COLO829 (cell line): ENCODE measurements at regions not wholly inside any gene's neighbourhood (a gene's known extent, or its start where the extent isn't known, plus 50 kb on each side); places are given as distances from the start of the nearest gene placed in this dataset.

ENCODE experiments used
- DNase-seq: peaks from one replicate; pipeline ENCODE4 v3.0.0; 2012; ENCODE audit warnings: low spot score

DNA sequence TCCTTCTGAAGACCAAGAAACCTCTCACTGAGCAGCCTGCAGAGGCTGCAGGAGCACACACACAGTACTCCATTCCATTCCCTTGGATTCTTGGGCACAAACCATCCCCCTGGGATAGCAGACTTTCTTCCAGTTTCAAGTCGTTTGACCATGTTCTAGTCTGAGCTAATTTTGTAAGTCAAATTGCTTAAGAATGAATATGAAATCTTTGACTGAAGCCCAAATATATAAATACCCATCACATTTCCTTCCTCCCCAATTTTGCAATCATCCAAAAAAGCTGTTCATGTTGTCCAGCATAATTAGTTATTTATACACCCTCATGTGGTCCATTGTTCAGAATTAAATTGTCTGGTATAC, 231.2 kb upstream of the TPRG1 start:
- no peak for DNase-seq

DNA sequence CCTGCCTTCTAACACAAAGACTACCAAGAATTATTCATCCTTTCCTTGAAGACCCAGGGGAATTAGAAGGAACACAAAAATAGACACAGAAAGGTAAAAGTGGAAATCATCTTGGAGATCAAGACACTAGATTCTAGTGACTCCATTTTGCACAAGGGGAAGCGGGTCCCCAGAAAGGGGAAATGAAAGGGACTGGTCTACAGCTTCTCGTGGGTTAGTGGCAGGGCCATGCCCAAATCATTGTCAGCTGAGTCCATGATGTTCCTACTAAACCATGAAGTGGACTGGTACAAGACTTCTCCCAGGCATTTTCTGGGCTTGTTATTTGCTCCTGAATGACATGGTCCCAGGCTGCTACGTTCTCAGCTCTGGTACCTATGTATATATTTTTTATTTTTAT, 230.7 kb upstream of the TPRG1 start:
- no peak for DNase-seq

DNA sequence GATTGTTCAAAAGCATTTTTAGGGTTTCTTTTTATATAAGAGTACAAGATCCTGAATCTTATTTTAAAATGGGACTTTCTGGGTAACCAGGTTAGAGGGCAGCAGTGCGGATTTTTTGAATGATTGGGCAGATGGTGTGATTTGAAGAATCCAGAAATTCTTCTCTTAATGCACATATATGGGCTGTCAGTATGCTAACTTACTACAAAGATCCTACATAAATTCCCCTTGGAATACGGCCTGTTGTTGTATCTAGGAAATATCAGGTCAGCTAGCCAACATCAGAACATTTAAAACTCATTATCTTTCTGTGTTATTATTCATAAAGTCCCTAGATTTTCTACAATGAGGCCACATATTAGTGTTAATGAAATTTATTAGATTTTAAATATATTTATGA, 229.6 kb upstream of the TPRG1 start:
- no peak for DNase-seq

DNA sequence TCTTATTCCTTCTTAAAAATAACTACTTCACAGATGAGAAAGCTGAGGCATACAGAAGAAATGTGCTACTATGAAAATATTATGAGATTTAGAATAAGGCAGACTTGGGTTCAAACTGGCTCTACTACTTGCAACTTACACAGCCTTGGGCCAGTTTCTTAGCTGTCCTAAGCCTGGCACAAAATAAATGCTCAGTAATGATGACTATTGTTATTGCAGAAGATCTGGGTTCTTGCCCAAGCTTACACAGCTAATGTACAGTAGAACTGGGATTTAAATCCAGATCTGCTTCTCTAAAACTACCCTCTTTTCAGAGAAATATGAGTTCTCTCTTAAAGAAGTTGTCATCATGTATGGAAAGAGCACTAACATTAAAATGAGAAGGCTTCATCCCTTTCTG, 228.2 kb upstream of the TPRG1 start:
- no peak for DNase-seq

DNA sequence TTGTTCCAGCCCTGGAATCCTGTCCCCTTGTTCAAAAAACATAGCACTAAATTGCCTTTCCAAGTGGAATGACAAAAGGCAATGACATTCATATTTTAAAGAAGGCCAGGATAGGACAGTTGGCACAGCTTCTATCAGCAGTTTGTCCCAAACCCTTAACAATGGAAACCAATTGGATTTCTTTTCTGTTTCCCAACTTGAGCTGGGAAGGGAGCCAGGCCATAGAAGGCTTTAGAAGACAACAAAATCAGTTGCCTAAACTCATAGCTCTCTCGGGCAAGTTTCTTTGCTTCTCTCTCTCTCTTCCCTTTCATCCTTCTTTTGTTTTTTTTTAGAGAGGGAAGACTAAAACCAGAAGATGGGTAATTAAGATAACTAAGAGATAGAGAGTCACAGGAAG, 227.7 kb upstream of the TPRG1 start:
- no peak for DNase-seq

DNA sequence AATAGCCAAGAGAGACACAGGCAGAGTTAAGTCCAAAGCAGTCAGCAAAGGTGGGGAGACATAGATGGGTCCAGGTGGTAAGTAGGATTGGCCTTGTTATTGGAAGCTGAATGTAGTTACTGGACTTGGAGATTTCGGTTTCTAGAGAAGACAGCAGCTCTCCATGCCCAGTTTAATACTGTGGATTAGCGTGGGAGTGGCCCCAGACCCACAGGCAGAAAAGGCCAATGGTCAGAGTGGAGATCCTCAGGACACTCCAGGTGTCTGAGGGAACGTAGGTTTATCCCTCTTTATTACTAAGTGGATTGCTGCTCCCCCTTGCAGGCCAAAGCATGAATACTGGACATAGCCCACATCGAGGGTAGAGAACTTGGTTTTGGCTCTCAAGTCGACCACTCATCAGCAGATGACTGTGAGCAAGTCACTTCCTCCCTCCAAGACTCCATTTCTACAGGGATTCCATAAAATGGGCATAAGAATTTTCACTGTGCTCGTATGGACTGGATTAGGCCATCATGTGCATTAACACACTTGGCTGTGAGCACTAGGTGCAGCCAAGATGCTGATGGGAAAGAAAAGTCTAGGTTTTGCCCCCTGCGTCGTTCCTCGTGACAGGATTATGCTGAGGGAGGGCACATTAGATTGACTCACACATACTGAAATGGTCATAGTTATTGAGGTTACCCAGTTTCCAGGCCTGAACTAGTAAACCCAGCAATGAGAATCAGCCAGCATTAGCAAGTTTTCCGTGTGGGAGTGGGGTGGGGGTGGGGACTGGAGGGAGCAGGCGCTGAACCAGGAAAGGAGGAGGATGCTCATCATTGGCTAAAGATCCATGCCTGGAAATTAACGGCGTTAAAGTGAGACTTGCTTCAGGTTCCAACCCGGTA, 225.2 kb upstream of the TPRG1 start:
- no peak for DNase-seq

DNA sequence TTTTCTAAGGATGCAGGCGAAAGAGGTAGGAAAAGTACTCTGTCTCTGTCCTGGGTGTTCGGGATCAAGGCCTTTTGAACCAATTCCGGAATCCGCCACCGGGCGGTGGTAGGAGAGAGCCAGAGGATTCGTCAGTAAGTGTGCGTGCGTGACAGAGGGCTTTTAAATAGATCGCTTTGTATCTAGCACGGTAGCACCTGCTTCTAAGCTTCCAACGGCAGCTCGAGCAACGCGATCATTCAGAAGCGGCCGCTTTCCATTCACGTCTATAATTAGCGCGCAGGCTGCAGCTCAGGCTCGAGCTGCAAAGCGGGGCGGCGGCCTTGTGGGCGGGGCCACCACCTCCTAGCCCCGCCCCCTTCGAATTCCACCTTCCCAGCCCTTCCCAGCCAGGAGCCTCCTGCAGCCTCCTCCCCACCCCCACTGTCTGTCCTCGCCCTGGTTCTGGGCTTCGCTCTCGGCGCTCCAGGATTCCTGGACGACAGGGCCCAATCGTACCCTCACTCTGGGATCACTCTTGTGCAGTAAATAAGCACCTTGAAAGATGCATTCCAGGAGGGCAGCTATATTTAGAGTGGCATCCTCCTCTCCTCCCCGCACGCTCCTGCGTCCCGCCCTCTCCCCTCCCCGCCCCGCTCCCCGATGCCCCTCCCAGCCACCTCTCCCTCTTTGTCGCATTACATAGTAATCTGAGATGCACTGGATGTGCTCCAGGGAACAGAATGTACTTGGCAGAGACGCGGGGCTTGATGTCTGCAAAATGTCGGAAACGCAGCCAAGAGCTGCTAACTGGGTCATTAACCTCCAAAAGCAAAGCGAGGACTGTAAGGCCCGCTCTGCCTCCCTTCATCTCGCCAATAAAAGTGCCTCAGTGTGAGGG, 224.1 kb upstream of the TPRG1 start:
- peak; percentile 94 for DNase-seq

DNA sequence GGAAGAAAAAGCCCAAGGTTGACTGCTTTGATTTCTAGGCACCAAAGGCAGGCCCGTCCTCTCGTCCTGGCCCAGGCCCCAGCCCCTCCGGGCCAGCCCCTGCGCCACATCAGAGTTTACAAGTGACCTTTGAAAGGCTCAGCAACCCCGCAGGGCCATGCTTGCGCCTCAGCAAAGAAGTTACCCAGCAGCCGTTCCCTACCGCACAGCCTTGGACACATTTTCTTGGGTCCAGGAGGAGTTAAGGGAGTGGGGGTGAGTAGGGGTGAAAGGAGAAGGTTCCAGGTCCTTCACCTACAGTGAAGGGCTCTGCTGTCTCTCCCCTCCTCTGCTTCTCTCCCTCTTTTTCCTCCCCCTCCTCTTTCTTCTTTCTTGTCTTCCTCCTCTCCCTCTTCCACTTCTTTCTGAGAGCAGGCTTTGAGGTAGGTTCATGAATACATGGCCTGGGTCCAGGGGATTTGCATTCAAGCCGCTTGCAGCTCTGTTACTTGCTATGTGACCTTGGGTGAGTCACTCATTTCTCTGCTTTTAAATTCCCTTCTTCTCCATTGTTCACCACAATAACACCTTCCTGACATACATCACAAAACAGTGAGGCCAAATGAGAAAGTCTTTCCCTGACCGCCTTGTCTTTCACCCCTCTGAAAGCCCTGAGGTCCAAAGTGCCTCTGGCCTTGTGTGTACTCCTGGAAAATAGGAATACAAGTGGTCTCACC, 223.3 kb upstream of the TPRG1 start:
- peak; percentile 88 for DNase-seq

DNA sequence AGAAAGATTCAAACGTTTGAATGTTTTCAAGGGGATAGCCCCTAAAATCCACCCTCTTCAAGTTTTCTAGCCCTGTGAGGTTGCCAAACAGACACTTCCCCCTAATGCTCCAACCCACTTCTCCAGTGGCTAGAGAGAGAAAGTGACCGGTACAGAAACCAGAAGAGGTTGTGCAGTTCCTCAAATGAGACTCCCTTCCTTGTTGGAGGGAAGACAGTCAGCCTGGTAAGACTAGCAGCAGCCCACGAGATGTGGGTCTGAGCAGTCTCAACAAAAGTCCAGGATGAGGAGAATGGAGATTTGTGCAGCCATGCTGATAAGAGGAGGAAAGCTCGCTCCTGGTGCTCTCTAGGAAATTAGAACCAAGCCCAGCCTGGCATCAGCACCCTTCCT, 222.8 kb upstream of the TPRG1 start:
- DNase-seq = no peak

DNA sequence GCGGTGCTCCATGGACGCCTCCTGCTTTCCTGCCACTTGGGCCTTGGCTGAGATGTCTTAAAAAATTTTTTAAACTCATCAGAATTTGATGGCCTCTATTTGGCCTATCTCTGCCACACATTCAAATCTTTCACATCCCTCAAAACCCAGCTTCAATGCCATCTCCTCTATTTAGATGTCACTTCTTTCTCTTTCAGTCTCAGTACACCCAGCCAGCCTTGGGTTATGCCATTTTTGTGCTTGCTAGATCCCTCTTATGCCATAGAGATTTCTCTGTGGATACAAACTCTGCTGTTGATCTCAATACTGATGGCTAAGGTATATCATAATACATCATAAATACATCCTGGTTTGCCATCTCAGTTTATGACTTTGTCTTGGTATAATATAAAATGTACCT, 222.3 kb upstream of the TPRG1 start:
- DNase-seq = no peak

DNA sequence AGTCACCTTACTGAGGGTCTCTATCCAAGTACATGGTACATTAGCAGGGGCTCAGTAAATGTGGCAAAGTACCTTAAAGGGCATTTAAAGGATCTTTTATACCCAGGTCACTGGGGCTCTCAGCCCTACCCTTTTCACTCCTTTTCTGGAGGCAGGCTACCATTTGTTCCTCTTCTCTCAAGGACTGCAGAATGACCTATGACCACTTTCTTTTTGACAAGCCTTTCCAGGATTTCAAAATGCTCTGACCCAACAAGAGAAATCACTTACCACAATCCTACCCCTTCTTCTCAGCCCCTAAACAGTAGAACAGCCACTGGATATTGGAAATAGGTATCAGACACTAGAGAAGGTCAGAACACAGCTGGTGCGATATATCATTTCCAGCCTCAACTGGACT, 221.8 kb upstream of the TPRG1 start:
- DNase-seq = no peak

DNA sequence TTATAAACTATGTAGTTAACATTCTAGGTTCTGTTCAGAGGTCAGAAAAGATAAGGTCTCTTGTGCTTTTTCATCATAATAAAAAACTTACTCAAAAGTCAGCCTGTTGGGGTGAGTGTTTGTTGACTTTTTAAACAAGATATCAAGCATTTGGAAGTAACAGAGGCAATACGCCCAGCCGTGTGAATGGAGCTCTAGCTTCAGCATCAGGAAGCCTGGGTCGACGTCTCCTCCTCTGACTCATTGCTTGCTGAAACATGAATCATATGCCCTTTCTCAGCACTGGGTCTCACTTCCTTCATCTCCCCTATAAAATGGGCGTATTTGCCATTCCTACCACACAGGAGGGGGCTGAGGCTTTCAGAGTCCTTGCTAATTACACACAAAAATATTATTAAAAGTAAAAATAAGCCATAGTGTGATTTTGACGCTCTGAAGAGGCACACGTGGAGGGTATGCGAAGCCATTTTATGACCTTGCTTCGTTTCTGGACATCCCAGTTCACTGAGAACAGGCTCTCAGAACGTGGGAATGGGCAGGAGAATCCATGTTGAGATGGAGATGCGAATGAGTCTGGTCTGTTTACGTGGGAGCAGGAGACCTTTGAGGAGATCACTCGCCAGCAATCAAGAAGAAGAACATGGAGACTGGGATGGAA, 220.8 kb upstream of the TPRG1 start:
- peak; percentile 59 for DNase-seq

DNA sequence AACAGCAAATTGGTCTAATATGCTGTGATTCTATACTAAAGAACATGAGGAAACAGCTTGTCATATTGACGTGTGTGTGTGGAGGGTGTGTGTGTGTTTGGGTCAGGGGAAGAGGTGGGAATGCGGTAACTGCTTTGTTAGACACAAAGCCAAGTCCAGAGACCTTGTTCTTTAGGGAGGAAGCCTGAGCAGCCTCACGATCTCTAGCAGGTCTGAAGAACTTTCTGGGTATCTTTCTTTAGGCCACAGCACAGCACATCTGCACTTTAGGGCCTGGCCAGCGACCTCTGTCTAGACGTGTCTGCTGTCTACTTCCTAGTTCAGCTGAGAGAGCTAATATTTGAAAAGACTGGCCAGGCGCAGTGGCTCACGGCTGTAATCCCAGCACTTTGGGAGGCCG, 220.0 kb upstream of the TPRG1 start:
- no peak for DNase-seq

DNA sequence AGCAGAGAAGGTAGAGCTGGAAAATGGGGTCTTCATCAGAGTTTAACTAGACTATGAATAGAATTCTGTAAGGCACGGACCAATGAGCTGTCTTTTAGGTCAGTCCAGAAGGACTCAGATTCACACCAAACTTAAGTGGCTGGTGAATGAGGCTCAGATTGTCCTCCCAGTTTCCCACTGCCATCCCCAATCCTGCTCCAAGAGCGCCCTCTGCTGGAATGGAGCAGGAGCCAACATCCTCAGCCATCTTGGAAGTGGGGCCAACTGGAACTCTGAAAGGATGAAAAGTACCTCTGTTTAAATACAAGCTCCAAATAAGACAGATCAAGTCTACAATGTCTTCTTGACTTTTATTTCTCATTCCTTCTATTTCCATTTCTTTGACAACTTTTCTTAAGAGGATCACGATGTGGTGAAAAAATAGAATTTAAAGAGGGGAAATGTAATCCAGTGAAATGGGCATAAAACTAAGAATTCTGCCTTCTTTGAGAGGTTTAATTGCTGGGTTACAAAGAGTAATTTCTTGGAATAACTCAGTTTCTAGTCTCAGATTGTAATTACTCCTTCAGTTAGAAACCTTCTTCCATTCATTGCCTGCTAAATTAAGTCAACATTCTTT, 217.1 kb upstream of the TPRG1 start:
- peak; percentile 93 for DNase-seq

DNA sequence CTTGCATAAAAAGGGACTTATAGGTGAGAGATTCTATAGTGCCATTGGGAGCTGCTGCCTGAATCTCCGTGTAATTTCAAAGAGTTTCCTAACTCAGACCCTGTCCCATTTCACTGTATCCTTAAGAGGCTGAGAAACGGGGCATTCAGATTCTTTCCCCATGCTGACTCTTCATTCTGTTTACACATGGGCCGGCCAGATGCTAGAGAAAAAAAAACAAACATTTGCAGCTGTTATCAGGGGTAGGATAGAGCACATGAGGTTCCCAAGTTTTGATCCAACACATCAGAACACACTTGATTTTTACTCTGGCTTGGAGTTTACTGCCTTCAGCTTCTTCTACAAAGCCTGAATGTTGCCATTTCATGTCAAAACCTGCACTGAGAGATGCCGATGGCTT, 215.9 kb upstream of the TPRG1 start:
- DNase-seq = no peak

DNA sequence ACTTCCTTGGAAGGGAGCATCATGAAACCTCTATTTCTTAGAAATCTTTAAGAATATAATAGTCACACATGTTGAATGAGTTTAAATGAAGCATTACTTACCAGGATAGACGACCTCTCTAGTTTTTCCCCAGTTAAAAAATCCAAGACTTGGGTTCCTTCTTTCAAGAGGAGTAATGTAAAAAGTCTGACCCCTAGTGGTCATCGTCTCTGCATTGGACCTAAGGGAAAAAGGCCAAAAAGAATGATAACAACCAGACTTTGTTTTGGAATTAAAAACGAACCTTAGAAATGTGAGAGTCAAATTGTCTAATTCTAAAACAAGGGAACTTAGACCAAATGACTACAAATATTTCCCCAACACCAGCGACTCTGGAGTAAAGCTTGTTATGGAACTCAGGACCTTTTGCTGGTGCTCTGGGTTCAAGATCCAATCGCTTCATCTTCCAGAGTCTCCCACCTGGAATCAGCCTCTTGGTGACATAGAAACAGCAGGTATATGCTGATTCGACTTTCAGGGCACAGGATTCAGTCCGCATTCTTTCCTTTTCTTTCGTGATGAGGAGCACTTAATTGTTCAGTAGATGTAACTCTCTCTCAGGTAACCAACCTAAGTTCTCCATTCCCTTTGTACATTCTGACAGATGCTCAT, 214.8 kb upstream of the TPRG1 start:
- peak; percentile 73 for DNase-seq

DNA sequence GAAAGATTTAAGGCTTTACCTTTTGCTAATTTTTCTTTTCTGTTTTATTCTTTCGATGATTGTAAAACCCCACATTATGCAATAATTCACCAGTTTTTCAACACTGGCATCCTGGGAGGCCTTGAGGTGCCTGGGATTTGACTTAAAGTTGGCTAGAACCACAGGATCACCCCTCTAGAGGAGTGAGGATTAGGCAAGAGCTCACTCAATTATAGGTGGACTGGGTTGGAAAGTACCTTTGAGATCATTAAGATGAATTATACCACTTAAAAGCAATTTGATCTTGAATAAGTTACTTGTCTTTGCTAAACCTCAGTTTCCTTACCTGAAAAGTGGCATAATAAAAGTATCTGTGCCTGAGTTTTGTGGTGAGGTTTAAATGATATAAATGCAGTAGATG, 212.8 kb upstream of the TPRG1 start:
- DNase-seq = no peak

DNA sequence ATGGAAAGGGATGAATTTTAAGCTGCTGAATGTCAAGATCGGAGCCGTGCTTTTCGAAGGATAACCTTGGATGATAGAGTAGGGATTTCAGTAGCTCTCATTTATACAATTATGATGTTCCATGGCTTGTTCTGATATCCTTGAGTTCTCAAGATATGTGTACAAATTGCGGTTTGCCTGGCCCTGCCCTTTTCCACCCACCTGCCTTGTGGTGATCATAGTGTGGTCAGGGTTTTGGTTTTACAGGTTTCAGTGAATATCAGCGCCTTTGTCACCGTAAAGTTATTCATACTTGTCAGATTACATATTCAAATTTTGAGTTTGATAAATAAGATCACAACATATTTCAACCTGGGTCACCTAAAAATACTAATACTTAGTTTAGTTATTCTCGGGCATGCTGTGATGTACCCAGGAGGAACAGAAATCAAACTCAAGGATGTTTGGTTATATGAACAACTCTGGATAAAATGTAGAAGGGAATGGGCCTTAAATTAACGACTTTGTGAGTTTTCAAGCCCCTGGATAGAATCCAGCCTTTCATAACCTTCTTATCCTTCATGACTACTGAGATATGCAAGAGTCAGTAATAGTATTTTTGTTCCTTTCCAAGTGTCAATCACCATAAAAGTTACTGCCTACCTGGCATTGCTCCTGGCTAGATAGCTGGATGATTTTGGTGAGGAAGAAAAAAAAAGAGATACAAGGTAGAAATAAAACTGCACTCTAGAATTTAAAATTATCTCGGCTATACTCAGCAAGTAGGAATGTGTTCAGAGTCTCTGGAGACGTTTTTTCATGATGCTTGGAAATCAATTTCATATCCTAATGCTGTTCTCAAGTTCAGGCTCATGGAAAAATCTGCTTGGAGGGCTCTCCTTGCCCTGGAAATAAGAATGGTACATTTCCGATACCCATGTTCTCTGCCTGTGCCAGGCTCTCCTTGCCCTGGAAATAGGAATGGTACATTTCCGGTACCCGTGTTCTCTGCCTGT, 209.2 kb upstream of the TPRG1 start:
- no peak for DNase-seq

DNA sequence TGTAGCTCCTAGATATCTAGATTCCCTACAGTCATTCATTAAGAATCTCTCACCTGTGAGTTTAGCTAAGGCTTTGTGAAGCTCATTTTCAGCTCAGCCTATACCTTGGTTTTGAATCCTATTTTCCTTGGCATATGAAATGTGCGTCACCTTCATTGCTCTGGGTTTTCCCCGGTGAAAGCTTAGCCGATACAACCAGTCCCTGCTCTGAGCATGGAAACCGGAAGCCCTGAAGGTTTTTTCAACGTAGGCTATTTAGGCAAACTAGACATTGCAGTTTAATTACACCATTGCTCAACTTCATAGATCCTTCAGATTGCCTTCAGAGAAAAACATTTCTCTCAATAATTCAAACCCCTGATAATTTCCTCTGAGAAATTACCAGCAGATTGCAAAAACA, 206.8 kb upstream of the TPRG1 start:
- no peak for DNase-seq

DNA sequence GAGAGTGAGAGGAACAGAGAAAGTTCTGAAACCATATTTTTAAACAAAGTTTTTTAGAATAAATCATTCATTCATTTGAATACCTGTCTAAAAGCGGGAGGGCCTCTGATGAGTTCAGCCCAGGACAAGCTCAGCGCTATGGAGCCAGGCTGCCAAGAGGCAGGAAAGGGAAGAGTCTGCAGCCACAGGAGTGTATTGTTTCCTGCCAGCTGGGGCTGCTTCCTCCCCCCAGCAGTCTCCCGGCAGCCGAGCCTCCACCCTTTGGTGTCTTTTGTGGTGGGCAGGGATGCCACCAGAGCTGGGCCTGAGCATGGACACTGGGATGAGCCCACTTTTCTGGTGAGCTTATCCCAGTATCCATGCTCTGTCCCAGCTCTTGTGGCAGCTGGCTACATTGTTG, 199.5 kb upstream of the TPRG1 start:
- no peak for DNase-seq
